Suprapubic skin (tissue), 4 donors: ENCODE measurements at regions not wholly inside any gene's neighbourhood (a gene's known extent, or its start where the extent isn't known, plus 50 kb on each side); places are given as distances from the start of the nearest gene placed in this dataset.

Source experiments
- CTCF ChIP-seq, 2 donors: fragments of 200-600 bp in 1 of 2; fragments of 450-650 bp in 1 of 2; sonication (generic) in 1 of 2; IDR thresholded peaks; one replicate each; pipeline ENCODE4 v1.5.1; 2016 to 2019; ENCODE audit warnings: antibody characterized with exemption in 2 of 2, mild to moderate bottlenecking in 1 of 2, moderate library complexity in 1 of 2
- POLR2A ChIP-seq, 2 donors: fragments of 450-650 bp; IDR thresholded peaks; one replicate each; pipeline ENCODE4 v1.6.1; 2017; ENCODE audit warnings: antibody characterized with exemption in 2 of 2, mild to moderate bottlenecking in 2 of 2, moderate library complexity in 2 of 2
- POLR2AphosphoS5 ChIP-seq, 3 donors: sonication (generic); formaldehyde crosslinking; IDR thresholded peaks; one replicate each; pipeline ENCODE4 v1.6.1; 2017; ENCODE audit warnings: antibody characterized with exemption in 3 of 3

DNA sequence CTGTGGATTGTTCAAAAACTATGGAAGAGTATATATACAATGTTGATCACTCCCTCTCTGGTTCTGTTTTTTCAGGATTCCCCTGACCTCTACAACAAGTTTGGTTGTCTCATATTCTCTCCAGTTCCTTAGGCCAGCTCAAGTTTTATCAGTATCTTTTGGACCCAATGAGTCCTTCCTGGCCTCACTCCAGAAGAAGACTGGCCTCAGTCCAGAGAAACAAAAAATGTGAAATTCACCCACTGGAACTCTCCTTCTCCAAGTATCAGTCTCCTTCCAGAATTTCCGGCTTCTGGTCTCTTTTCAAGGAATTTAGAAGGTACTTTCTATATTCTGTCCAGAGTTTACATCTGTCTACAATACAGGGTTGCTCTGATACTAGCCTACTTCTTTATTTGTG is 537.8 kb upstream of the FTMT start:
- no peak for TF ChIP-seq POLR2A (IDR thresholded peaks at IDR 0.05)
- no peak for TF ChIP-seq CTCF (IDR thresholded peaks at IDR 0.05)
- TF ChIP-seq POLR2AphosphoS5 (IDR thresholded peaks at IDR 0.05), result no peak
